ENCODE measurements at regions not wholly inside any gene's neighbourhood (a gene's known extent, or its start where the extent isn't known, plus 50 kb on each side); places are given as distances from the start of the nearest gene placed in this dataset.

GRCh38 chr9:88828492-88828974 is 162.7 kb upstream of the S1PR3 start:
- Histone ChIP-seq H3K4me2 (no peak overlapping the region), H2AFZ (ENCODE audit: low read depth) (no peak overlapping the region), H3K79me2 (ENCODE audit: insufficient read depth, low read depth) (no peaks in the 10 kb centered on the region), H3K27ac (no peak overlapping the region), H3K36me3 (ENCODE audit: insufficient read depth) (no peaks in the 10 kb centered on the region), H3K4me3 (IDR thresholded peaks at IDR 0.05; ENCODE audit: insufficient read depth, low read depth, low read length) (no peak overlapping the region), H3K27me3 (ENCODE audit: insufficient read depth, low read depth) (no peaks in the 10 kb centered on the region), H3K4me1 (ENCODE audit: low read depth, poor library complexity, severe bottlenecking) (no peaks in the 10 kb centered on the region), H3K9ac (no peak overlapping the region), H4K20me1 (ENCODE audit: insufficient read depth) (no peaks in the 10 kb centered on the region)
- no peak for TF ChIP-seq CTCF (conservative IDR thresholded peaks at IDR 0.05; ENCODE audit: low read depth, low read length)

- no peak overlapping the region for H3K4me3 ChIP-seq (IDR thresholded peaks at IDR 0.05; ENCODE audit: insufficient read depth, low read depth, low read length)
- H3K27me3 ChIP-seq (ENCODE audit: insufficient read depth, low read depth): no peaks in the 10 kb centered on the region; the same call in 1 of the 2 replicates
- peaks cover 1% of the 10 kb centered on the region for H3K4me1 ChIP-seq (ENCODE audit: low read depth, poor library complexity, severe bottlenecking)
- H3K27ac ChIP-seq: no peak overlapping the region
- H3K36me3 ChIP-seq (ENCODE audit: insufficient read depth): no peaks in the 10 kb centered on the region
- H2AFZ ChIP-seq (ENCODE audit: low read depth): no peak overlapping the region
- H3K79me2 ChIP-seq (ENCODE audit: insufficient read depth, low read depth): no peaks in the 10 kb centered on the region
- TF ChIP-seq CTCF (conservative IDR thresholded peaks at IDR 0.05; ENCODE audit: low read depth, low read length): no peak
- no peak overlapping the region for H3K9ac ChIP-seq
- no peaks in the 10 kb centered on the region for H4K20me1 ChIP-seq (ENCODE audit: insufficient read depth)
- H3K4me2 ChIP-seq: no peak overlapping the region
Measured at GRCh38 chr9:88829276-88829675, 162.0 kb upstream of the S1PR3 start.

GRCh38 chr9:88831713-88832407 is 159.4 kb upstream of the S1PR3 start:
- H3K36me3 ChIP-seq (ENCODE audit: insufficient read depth): no peaks in the 10 kb centered on the region
- no peaks in the 10 kb centered on the region; the same call in 1 of the 2 replicates for H3K27me3 ChIP-seq (ENCODE audit: insufficient read depth, low read depth)
- H2AFZ ChIP-seq (ENCODE audit: low read depth): no peak overlapping the region
- H3K27ac ChIP-seq: no peak overlapping the region
- peaks cover 20% of the 10 kb centered on the region for H3K4me1 ChIP-seq (ENCODE audit: low read depth, poor library complexity, severe bottlenecking)
- no peak overlapping the region for H3K4me3 ChIP-seq (IDR thresholded peaks at IDR 0.05; ENCODE audit: insufficient read depth, low read depth, low read length)
- no peaks in the 10 kb centered on the region for H4K20me1 ChIP-seq (ENCODE audit: insufficient read depth)
- TF ChIP-seq CTCF (conservative IDR thresholded peaks at IDR 0.05; ENCODE audit: low read depth, low read length): no peak
- H3K4me2 ChIP-seq: no peak overlapping the region
- no peak overlapping the region for H3K9ac ChIP-seq
- H3K79me2 ChIP-seq (ENCODE audit: insufficient read depth, low read depth): no peaks in the 10 kb centered on the region

GRCh38 chr9:88833946-88834345 is 157.3 kb upstream of the S1PR3 start:
- Histone ChIP-seq H3K4me1 (ENCODE audit: low read depth, poor library complexity, severe bottlenecking) (peaks cover 20% of the 10 kb centered on the region), H4K20me1 (ENCODE audit: insufficient read depth) (no peaks in the 10 kb centered on the region), H3K36me3 (ENCODE audit: insufficient read depth) (no peaks in the 10 kb centered on the region), H3K9ac (no peak overlapping the region), H3K27me3 (ENCODE audit: insufficient read depth, low read depth) (no peaks in the 10 kb centered on the region; the same call in 1 of the 2 replicates), H3K4me2 (no peak overlapping the region), H3K79me2 (ENCODE audit: insufficient read depth, low read depth) (no peaks in the 10 kb centered on the region), H3K27ac (no peak overlapping the region), H3K4me3 (IDR thresholded peaks at IDR 0.05; ENCODE audit: insufficient read depth, low read depth, low read length) (no peak overlapping the region), H2AFZ (ENCODE audit: low read depth) (no peak overlapping the region)
- TF ChIP-seq CTCF (conservative IDR thresholded peaks at IDR 0.05; ENCODE audit: low read depth, low read length): no peak

Data from KMS-11 (cell line).